ENCODE measurements at regions not wholly inside any gene's neighbourhood (a gene's known extent, or its start where the extent isn't known, plus 50 kb on each side); places are given as distances from the start of the nearest gene placed in this dataset.

GRCh38 chr3:176262071-176262470, 935.2 kb downstream of the TBL1XR1 start:
- TF ChIP-seq ZBED1 (IDR thresholded peaks at IDR 0.05) (no peak), POLR2AphosphoS5 (IDR thresholded peaks at IDR 0.05; ENCODE audit: control insufficient read depth, insufficient read depth, low read depth, low read length) (no peak), ZKSCAN1 (IDR thresholded peaks at IDR 0.05; ENCODE audit: low read depth, low read length) (no peak), SMAD4 (CRISPR knock-in tag; conservative IDR thresholded peaks at IDR 0.05) (no peak)

All from K562 (cell line).